GM12872 (cell line): ENCODE measurements at regions not wholly inside any gene's neighbourhood (a gene's known extent, or its start where the extent isn't known, plus 50 kb on each side); places are given as distances from the start of the nearest gene placed in this dataset.

Experiments
- TF ChIP-seq, protein P1 (sequence below): IDR thresholded peaks from 3 replicates; pipeline ENCODE4 v1.5.1; 2011; ENCODE audit warnings: low read depth, mild to moderate bottlenecking, low read length, moderate library complexity; ENCODE audit not compliant: insufficient read depth

- TF ChIP-seq, protein P1, sequence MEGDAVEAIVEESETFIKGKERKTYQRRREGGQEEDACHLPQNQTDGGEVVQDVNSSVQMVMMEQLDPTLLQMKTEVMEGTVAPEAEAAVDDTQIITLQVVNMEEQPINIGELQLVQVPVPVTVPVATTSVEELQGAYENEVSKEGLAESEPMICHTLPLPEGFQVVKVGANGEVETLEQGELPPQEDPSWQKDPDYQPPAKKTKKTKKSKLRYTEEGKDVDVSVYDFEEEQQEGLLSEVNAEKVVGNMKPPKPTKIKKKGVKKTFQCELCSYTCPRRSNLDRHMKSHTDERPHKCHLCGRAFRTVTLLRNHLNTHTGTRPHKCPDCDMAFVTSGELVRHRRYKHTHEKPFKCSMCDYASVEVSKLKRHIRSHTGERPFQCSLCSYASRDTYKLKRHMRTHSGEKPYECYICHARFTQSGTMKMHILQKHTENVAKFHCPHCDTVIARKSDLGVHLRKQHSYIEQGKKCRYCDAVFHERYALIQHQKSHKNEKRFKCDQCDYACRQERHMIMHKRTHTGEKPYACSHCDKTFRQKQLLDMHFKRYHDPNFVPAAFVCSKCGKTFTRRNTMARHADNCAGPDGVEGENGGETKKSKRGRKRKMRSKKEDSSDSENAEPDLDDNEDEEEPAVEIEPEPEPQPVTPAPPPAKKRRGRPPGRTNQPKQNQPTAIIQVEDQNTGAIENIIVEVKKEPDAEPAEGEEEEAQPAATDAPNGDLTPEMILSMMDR: no peak
Observed at GRCh38 chr10:83522881-83523386, 616.4 kb upstream of the GHITM start.

- TF ChIP-seq, protein P1: no peak
Observed at GRCh38 chr10:83527934-83528333, 611.4 kb upstream of the GHITM start.

- TF ChIP-seq, protein P1: no peak
Observed at GRCh38 chr10:83533290-83533689, 606.0 kb upstream of the GHITM start.

DNA sequence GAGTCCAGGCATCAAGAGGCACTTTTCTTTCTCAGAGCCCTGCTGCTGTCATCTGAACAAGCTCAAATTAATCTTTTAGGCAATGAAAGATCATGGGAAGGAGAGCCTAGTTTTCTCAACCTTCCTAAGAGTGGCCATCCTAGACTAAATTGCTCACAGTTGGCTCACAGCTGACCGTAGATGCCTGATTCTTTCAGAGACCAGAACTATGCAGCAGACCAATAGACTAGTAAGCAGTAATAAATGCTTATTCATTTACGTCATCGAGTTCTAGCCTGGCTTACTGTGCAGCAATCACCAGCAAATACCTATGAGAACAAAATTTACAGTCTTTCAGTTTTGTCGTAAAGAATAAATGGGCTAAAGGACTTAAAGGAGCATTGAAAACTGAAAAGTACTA, 602.9 kb upstream of the GHITM start:
- TF ChIP-seq, protein P1: no peak

GRCh38 chr10:83538047-83538446, 601.3 kb upstream of the GHITM start:
- TF ChIP-seq, protein P1: no peak

GRCh38 chr10:83539528-83540308, 599.6 kb upstream of the GHITM start:
- TF ChIP-seq, protein P1: no peak

DNA sequence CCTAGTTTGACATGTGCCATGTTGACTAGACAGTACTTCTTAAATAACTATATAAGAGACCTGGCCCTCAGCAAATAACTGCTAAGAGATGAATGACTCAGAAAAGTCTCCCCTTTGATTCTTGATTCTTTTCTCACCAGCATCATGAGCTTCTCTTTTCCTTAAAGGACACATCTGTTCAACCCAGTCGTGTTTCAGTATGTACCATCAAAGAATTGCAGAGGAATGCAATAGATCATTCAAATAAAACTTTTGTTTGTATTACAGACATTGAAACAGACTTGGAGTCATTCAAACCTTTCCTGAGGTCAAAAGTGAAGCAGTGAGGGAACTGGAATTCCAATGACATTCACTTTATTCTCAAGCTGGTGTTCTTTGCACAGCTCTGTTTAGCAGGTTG, 598.3 kb upstream of the GHITM start:
- TF ChIP-seq, protein P1: no peak
